Osteoblast (primary cell): ENCODE measurements at regions not wholly inside any gene's neighbourhood (a gene's known extent, or its start where the extent isn't known, plus 50 kb on each side); places are given as distances from the start of the nearest gene placed in this dataset.

Experiments used
- DNase-seq: peaks from one replicate; pipeline ENCODE4 v3.0.0; 2011; ENCODE audit warnings: low spot score, mixed read lengths; ENCODE audit not compliant: insufficient read length; ENCODE audit errors: missing footprints
- H2AFZ ChIP-seq: 2 replicates; pipeline ENCODE4 v1.6.0; 2011; ENCODE audit warnings: mild to moderate bottlenecking, low read length
- H3K27ac ChIP-seq: 2 replicates; pipeline ENCODE4 v1.5.1; 2011; ENCODE audit warnings: mild to moderate bottlenecking, low read depth, low read length, moderate library complexity
- H3K27me3 ChIP-seq: 2 replicates; pipeline ENCODE4 v1.6.0; 2012; ENCODE audit warnings: mild to moderate bottlenecking, control low read depth, inconsistent platforms, low read length, moderate library complexity; ENCODE audit not compliant: insufficient read depth
- H3K36me3 ChIP-seq: 2 replicates; pipeline ENCODE4 v1.5.1; 2011; ENCODE audit warnings: mild to moderate bottlenecking, low read length, control low read depth, moderate library complexity; ENCODE audit not compliant: insufficient read depth
- H3K4me1 ChIP-seq: 2 replicates; pipeline ENCODE4 v1.5.1; 2011; ENCODE audit warnings: mild to moderate bottlenecking, low read length, control low read depth, moderate library complexity; ENCODE audit not compliant: insufficient read depth
- H3K4me2 ChIP-seq: 2 replicates; pipeline ENCODE4 v1.6.0; 2011; ENCODE audit warnings: mild to moderate bottlenecking, low read length; ENCODE audit not compliant: insufficient read depth
- H3K4me3 ChIP-seq: fragments of 200-600 bp; sonication (generic); 3 replicates; pipeline ENCODE4 v1.5.1; 2012; ENCODE audit warnings: mild to moderate bottlenecking, low read length, inconsistent platforms; ENCODE audit not compliant: insufficient read depth
- H3K79me2 ChIP-seq: 2 replicates; pipeline ENCODE4 v1.6.0; 2012; ENCODE audit warnings: mild to moderate bottlenecking, low read length, control low read depth, inconsistent platforms; ENCODE audit not compliant: insufficient read depth
- H3K9me3 ChIP-seq: 2 replicates; pipeline ENCODE4 v1.5.1; 2011; ENCODE audit warnings: low read depth, low read length, control low read depth
- H4K20me1 ChIP-seq: 2 replicates; pipeline ENCODE4 v1.6.0; 2012; ENCODE audit warnings: mild to moderate bottlenecking, low read length, control low read depth; ENCODE audit not compliant: insufficient read depth
- CTCF ChIP-seq: IDR thresholded peaks from 2 replicates; pipeline ENCODE4 v1.5.1; 2011; ENCODE audit warnings: mild to moderate bottlenecking, low read depth, low read length, moderate library complexity; ENCODE audit errors: extremely low read depth

GRCh38 chr7:20839196-20839735 lies 52.6 kb upstream of the SP8 start:
- H3K4me2 ChIP-seq = no peak overlapping the region
- DNase-seq = no peak
- no peaks in the 10 kb centered on the region for H4K20me1 ChIP-seq
- H3K27me3 ChIP-seq = no peaks in the 10 kb centered on the region
- no peaks in the 10 kb centered on the region for H3K36me3 ChIP-seq
- no peak overlapping the region for H2AFZ ChIP-seq
- H3K79me2 ChIP-seq = no peaks in the 10 kb centered on the region
- no peak overlapping the region for H3K4me3 ChIP-seq
- no peak for TF ChIP-seq CTCF
- no peaks in the 10 kb centered on the region for H3K4me1 ChIP-seq
- H3K27ac ChIP-seq = no peak overlapping the region
- H3K9me3 ChIP-seq = no peaks in the 10 kb centered on the region

- no peaks in the 10 kb centered on the region for H3K4me1 ChIP-seq
- no peaks in the 10 kb centered on the region for H4K20me1 ChIP-seq
- H3K27ac ChIP-seq = no peak overlapping the region
- H3K4me3 ChIP-seq = no peak overlapping the region
- no peaks in the 10 kb centered on the region for H3K9me3 ChIP-seq
- H3K4me2 ChIP-seq = no peak overlapping the region
- no peaks in the 10 kb centered on the region for H3K27me3 ChIP-seq
- TF ChIP-seq CTCF = no peak
- H3K79me2 ChIP-seq = no peaks in the 10 kb centered on the region
- H3K36me3 ChIP-seq = no peaks in the 10 kb centered on the region
- DNase-seq = no peak
- no peak overlapping the region for H2AFZ ChIP-seq
These were observed 53.3 kb upstream of the SP8 start for GRCh38 chr7:20839987-20840386.

GRCh38 chr7:20846791-20847190 lies 60.1 kb upstream of the SP8 start:
- H3K36me3 ChIP-seq = no peaks in the 10 kb centered on the region

GRCh38 chr7:20858951-20859350 lies 72.3 kb upstream of the SP8 start:
- no peak for TF ChIP-seq CTCF
- no peaks in the 10 kb centered on the region for H3K36me3 ChIP-seq
- no peak overlapping the region for H3K4me2 ChIP-seq
- DNase-seq = peak; percentile 11
- no peaks in the 10 kb centered on the region for H3K27me3 ChIP-seq
- no peaks in the 10 kb centered on the region for H3K4me1 ChIP-seq
- H3K79me2 ChIP-seq = no peaks in the 10 kb centered on the region
- no peak overlapping the region for H3K27ac ChIP-seq
- no peak overlapping the region for H3K4me3 ChIP-seq
- no peak overlapping the region for H2AFZ ChIP-seq
- peaks cover 5% of the 10 kb centered on the region for H3K9me3 ChIP-seq
- no peaks in the 10 kb centered on the region for H4K20me1 ChIP-seq

More at GRCh38 chr7:20846791-20847190, 60.1 kb upstream of the SP8 start:
- H2AFZ ChIP-seq = no peak overlapping the region
- no peak overlapping the region for H3K27ac ChIP-seq
- no peaks in the 10 kb centered on the region for H3K27me3 ChIP-seq
- TF ChIP-seq CTCF = no peak
- H3K4me1 ChIP-seq = no peaks in the 10 kb centered on the region
- no peaks in the 10 kb centered on the region for H3K79me2 ChIP-seq
- no peaks in the 10 kb centered on the region for H4K20me1 ChIP-seq
- no peak overlapping the region for H3K4me3 ChIP-seq
- H3K9me3 ChIP-seq = no peaks in the 10 kb centered on the region
- DNase-seq = peak; percentile 2
- no peak overlapping the region for H3K4me2 ChIP-seq
